IMR-90 (cell line): ENCODE measurements at regions not wholly inside any gene's neighbourhood (a gene's known extent, or its start where the extent isn't known, plus 50 kb on each side); places are given as distances from the start of the nearest gene placed in this dataset.

Source experiments
- ATAC-seq: fragments of 200-7000 bp; cut with Tn5 transposase; 2 replicates; pipeline ENCODE4 v1.9.1; 2020; ENCODE audit warnings: low read depth, mild to moderate bottlenecking, moderate library complexity
- BruUV-seq: library from RNA; stranded (reverse); fragments of 400-500 nt; replicated peaks from 2 replicates; lab custom pipeline; 2021; lab: Mats Ljungman, UMichigan
- CTCF ChIA-PET: fragments of 300-600 bp; formaldehyde crosslinking; extraction: SDS; loops from one replicate; lab custom pipeline; 2021; ENCODE audit warnings: antibody characterized with exemption; lab: Yijun Ruan, JAX
- POLR2A ChIA-PET: fragments of 300-600 bp; sonication (Branson Sonifier 250); formaldehyde crosslinking; loops from one replicate; lab custom pipeline; 2022; ENCODE audit warnings: antibody characterized with exemption; ENCODE audit not compliant: unreplicated experiment; lab: Charles Lee
- DNase-seq: peaks from one replicate; pipeline ENCODE4 v3.0.0; 2013
- H2AFZ ChIP-seq: replicated peaks from 2 replicates; pipeline ENCODE3; 2013; ENCODE audit warnings: low read length, mild to moderate bottlenecking; ENCODE audit not compliant: poor library complexity
- H2AK5ac ChIP-seq: 2 replicates; pipeline ENCODE4 v1.6.1; 2013; ENCODE audit warnings: low read depth, low read length, inconsistent platforms
- H2AK9ac ChIP-seq: replicated peaks from 2 replicates; pipeline ENCODE3; 2013; ENCODE audit warnings: mild to moderate bottlenecking, low read depth, low read length, moderate library complexity; ENCODE audit not compliant: poor library complexity
- H2BK120ac ChIP-seq: 2 replicates; pipeline ENCODE4 v1.6.1; 2013; ENCODE audit warnings: low read depth, low read length, inconsistent platforms
- H2BK15ac ChIP-seq: 3 replicates; pipeline ENCODE4 v1.6.1; 2013; ENCODE audit warnings: low read depth, low read length, inconsistent platforms
- H2BK20ac ChIP-seq: 2 replicates; pipeline ENCODE4 v1.6.1; 2013; ENCODE audit warnings: low read depth, mild to moderate bottlenecking, inconsistent platforms, low read length, moderate library complexity
- H2BK5ac ChIP-seq: 2 replicates; pipeline ENCODE4 v1.6.1; 2013; ENCODE audit warnings: mild to moderate bottlenecking, low read depth, low read length, inconsistent platforms; ENCODE audit not compliant: poor library complexity, severe bottlenecking
- H3K14ac ChIP-seq: replicated peaks from 2 replicates; pipeline ENCODE4 v1.6.1; 2013; ENCODE audit warnings: low read depth, low read length, inconsistent platforms
- H3K18ac ChIP-seq: 2 replicates; pipeline ENCODE4 v1.6.1; 2013; ENCODE audit warnings: low read depth, low read length, control low read depth
- H3K23ac ChIP-seq: 2 replicates; pipeline ENCODE4 v1.6.1; 2013; ENCODE audit warnings: low read depth, low read length, inconsistent platforms
- H3K27ac ChIP-seq: 2 replicates; pipeline ENCODE4 v1.5.1; 2013; ENCODE audit warnings: mild to moderate bottlenecking, control low read depth, low read length; ENCODE audit not compliant: insufficient read depth
- H3K27me3 ChIP-seq: 2 replicates; pipeline ENCODE4 v1.6.1; 2013; ENCODE audit warnings: low read length; ENCODE audit not compliant: control insufficient read depth, insufficient read depth
- H3K36me3 ChIP-seq: 2 replicates; pipeline ENCODE4 v1.6.1; 2013; ENCODE audit warnings: low read length, mixed read lengths; ENCODE audit not compliant: control insufficient read depth, insufficient read depth
- H3K4ac ChIP-seq: 2 replicates; pipeline ENCODE4 v1.6.1; 2013; ENCODE audit warnings: low read depth, low read length, inconsistent platforms
- H3K4me1 ChIP-seq: 2 replicates; pipeline ENCODE4 v1.6.1; 2013; ENCODE audit warnings: low read length, mixed read lengths; ENCODE audit not compliant: control insufficient read depth, insufficient read depth
- H3K4me2 ChIP-seq: 2 replicates; pipeline ENCODE4 v1.6.1; 2013; ENCODE audit warnings: low read depth, mild to moderate bottlenecking, control low read depth, low read length, moderate library complexity
- H3K4me3 ChIP-seq: 2 replicates; pipeline ENCODE4 v1.5.1; 2013; ENCODE audit warnings: low read depth, mild to moderate bottlenecking, control low read depth, low read length, moderate library complexity; ENCODE audit not compliant: insufficient read depth
- H3K56ac ChIP-seq: 2 replicates; pipeline ENCODE4 v1.6.1; 2013; ENCODE audit warnings: low read length, inconsistent platforms; ENCODE audit not compliant: insufficient read depth; ENCODE audit errors: extremely low read depth
- H3K79me1 ChIP-seq, 2 experiments: 2 replicates each; pipeline ENCODE4 v1.6.1; 2013; ENCODE audit warnings: low read length in 2 of 2, inconsistent platforms in 1 of 2, low read depth in 1 of 2
- H3K9ac ChIP-seq: 2 replicates; pipeline ENCODE4 v1.6.1; 2013; ENCODE audit warnings: low read depth, low read length, control low read depth
- H3K9me1 ChIP-seq: 2 replicates; pipeline ENCODE4 v1.6.1; 2013; ENCODE audit warnings: low read length, inconsistent platforms; ENCODE audit not compliant: insufficient read depth
- H3K9me3 ChIP-seq: 2 replicates; pipeline ENCODE4 v1.6.1; 2013; ENCODE audit warnings: low read length; ENCODE audit not compliant: control insufficient read depth, insufficient read depth
- H4K20me1 ChIP-seq: 2 replicates; pipeline ENCODE4 v1.6.1; 2013; ENCODE audit warnings: low read length, inconsistent platforms; ENCODE audit not compliant: insufficient read depth
- H4K5ac ChIP-seq: 2 replicates; pipeline ENCODE4 v1.6.1; 2013; ENCODE audit warnings: mild to moderate bottlenecking, low read depth, low read length, control low read depth
- H4K8ac ChIP-seq, 2 experiments: 2 replicates each; pipeline ENCODE4 v1.6.1; 2013; ENCODE audit warnings: low read depth in 2 of 2, low read length in 2 of 2, control low read depth in 1 of 2, inconsistent platforms in 1 of 2
- H4K91ac ChIP-seq: 2 replicates; pipeline ENCODE4 v1.6.1; 2013; ENCODE audit warnings: low read depth, low read length, inconsistent platforms; ENCODE audit not compliant: insufficient read depth
- CEBPB ChIP-seq: IDR thresholded peaks from 2 replicates; pipeline ENCODE4 v1.6.1; 2012; ENCODE audit warnings: low read depth, low read length, improper control_type of control experiment
- CTCF ChIP-seq: conservative IDR thresholded peaks from 2 replicates; pipeline ENCODE4 v1.5.1; 2012; ENCODE audit warnings: mild to moderate bottlenecking, low read depth, low read length, improper control_type of control experiment
- FOS ChIP-seq: fragments of 150-350 bp; IDR thresholded peaks from 2 replicates; pipeline ENCODE4 v1.6.1; 2016; ENCODE audit warnings: low read depth, low read length
- MAZ ChIP-seq: IDR thresholded peaks from 2 replicates; pipeline ENCODE4 v1.6.1; 2012; ENCODE audit warnings: low read depth, mild to moderate bottlenecking, low read length, improper control_type of control experiment, moderate library complexity, borderline replicate concordance
- MXI1 ChIP-seq: IDR thresholded peaks from 2 replicates; pipeline ENCODE4 v1.6.1; 2012; ENCODE audit warnings: low read depth, mild to moderate bottlenecking, low read length, moderate library complexity, borderline replicate concordance
- POLR2A ChIP-seq: IDR thresholded peaks from 2 replicates; pipeline ENCODE4 v1.6.1; 2012; ENCODE audit warnings: mild to moderate bottlenecking, low read depth, low read length
- RAD21 ChIP-seq: IDR thresholded peaks from 2 replicates; pipeline ENCODE4 v1.6.1; 2012; ENCODE audit warnings: low read length, improper control_type of control experiment
- RFX5 ChIP-seq: IDR thresholded peaks from 2 replicates; pipeline ENCODE4 v1.8.0; 2012; ENCODE audit warnings: low read depth, mild to moderate bottlenecking, low read length, moderate library complexity
- SMC3 ChIP-seq: fragments of 150-350 bp; IDR thresholded peaks from 2 replicates; pipeline ENCODE4 v1.6.1; 2016; ENCODE audit warnings: low read depth, mild to moderate bottlenecking, antibody characterized with exemption, low read length, moderate library complexity
- dilution Hi-C: fragments of 300-500 bp; cut with HindIII; formaldehyde crosslinking; loops from one replicate; pipeline ENCODE4 v1.14.3; 2018; ENCODE audit warnings: low sequenced_read_pairs; ENCODE audit not compliant: unreplicated experiment
- in situ Hi-C: fragments of 300-500 bp; cut with MboI; formaldehyde crosslinking; loops from 3 replicates; pipeline ENCODE4 v1.14.3; 2019; ENCODE audit warnings: low sequenced_read_pairs, inconsistent platforms, mixed read lengths
- intact Hi-C: fragments of 100-400 bp; cut with micrococcal nuclease; formaldehyde crosslinking; loops from 2 replicates; pipeline ENCODE4 v1.10.0; 2022
- TF ChIP-seq, protein P1 (sequence below): fragments of 150-350 bp; IDR thresholded peaks from 2 replicates; pipeline ENCODE4 v1.6.1; 2017; ENCODE audit warnings: mild to moderate bottlenecking, antibody characterized with exemption, low read length, low read depth
- TF ChIP-seq, protein P2 (sequence below): fragments of 150-350 bp; IDR thresholded peaks from 2 replicates; pipeline ENCODE4 v1.6.1; 2016; ENCODE audit warnings: low read depth, mild to moderate bottlenecking, low read length, moderate library complexity, borderline replicate concordance

GRCh38 chr3:104353951-104354350 is 1012.8 kb upstream of the ALCAM start:
- Histone ChIP-seq H3K23ac (no peak overlapping the region), H3K56ac (no peak overlapping the region), H3K4ac (no peak overlapping the region), H3K9ac (no peak overlapping the region), H2BK5ac (no peak overlapping the region), H2AK9ac (no peak overlapping the region), H3K4me1 (no peaks in the 10 kb centered on the region), H3K79me1 (no peaks in the 10 kb centered on the region), H2BK15ac (no peak overlapping the region), H4K8ac (no peak overlapping the region), H2BK20ac (no peak overlapping the region), H2BK120ac (no peak overlapping the region), H3K9me3 (no peaks in the 10 kb centered on the region), H4K20me1 (no peaks in the 10 kb centered on the region), H3K9me1 (no peaks in the 10 kb centered on the region), H4K91ac (no peak overlapping the region), H3K27ac (no peak overlapping the region), H3K14ac (no peak overlapping the region), H2AFZ (no peak overlapping the region), H4K5ac (no peak overlapping the region), H3K18ac (no peak overlapping the region), H3K4me2 (no peak overlapping the region), H3K27me3 (no peaks in the 10 kb centered on the region), H2AK5ac (no peak overlapping the region), H3K36me3 (no peaks in the 10 kb centered on the region), H3K4me3 (no peak overlapping the region)
- dilution Hi-C loops (no loop called here), intact Hi-C loops (no loop called here), in situ Hi-C loops (no loop called here)
- TF ChIP-seq SMC3 (no peak), FOS (no peak), MAZ (no peak), CEBPB (no peak), POLR2A (no peak), CTCF (no peak), RAD21 (no peak), RFX5 (no peak), MXI1 (no peak)
- TF ChIP-seq, protein P1, sequence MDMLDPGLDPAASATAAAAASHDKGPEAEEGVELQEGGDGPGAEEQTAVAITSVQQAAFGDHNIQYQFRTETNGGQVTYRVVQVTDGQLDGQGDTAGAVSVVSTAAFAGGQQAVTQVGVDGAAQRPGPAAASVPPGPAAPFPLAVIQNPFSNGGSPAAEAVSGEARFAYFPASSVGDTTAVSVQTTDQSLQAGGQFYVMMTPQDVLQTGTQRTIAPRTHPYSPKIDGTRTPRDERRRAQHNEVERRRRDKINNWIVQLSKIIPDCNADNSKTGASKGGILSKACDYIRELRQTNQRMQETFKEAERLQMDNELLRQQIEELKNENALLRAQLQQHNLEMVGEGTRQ, result no peak
- TF ChIP-seq, protein P2, sequence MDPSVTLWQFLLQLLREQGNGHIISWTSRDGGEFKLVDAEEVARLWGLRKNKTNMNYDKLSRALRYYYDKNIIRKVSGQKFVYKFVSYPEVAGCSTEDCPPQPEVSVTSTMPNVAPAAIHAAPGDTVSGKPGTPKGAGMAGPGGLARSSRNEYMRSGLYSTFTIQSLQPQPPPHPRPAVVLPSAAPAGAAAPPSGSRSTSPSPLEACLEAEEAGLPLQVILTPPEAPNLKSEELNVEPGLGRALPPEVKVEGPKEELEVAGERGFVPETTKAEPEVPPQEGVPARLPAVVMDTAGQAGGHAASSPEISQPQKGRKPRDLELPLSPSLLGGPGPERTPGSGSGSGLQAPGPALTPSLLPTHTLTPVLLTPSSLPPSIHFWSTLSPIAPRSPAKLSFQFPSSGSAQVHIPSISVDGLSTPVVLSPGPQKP, result no peak
- no TSS peak for BruUV-seq
- DNase-seq, result no peak
- ChIA-PET POLR2A (no interaction called here), CTCF (no interaction called here)
- ATAC-seq, result no peak
